ENCODE measurements at regions not wholly inside any gene's neighbourhood (a gene's known extent, or its start where the extent isn't known, plus 50 kb on each side); places are given as distances from the start of the nearest gene placed in this dataset.
A peak's percentile ranks its signal among the peaks of the same experiment; 100 is the strongest.

- TF ChIP-seq ZBTB33 (IDR thresholded peaks at IDR 0.05; ENCODE audit: extremely low read depth, insufficient replicate concordance, low read length), result no peak
- peak; percentile 37 to 62 (median 58); a peak in 5 of 6 replicates for TF ChIP-seq CTCF (IDR thresholded peaks at IDR 0.05 in 2 of 3, conservative IDR thresholded peaks at IDR 0.05 in 1 of 3; ENCODE audit: borderline replicate concordance in 1 of 3, insufficient read depth in 1 of 3, low read depth in 2 of 3, low read length in 2 of 3)
Observed at GRCh38 chr6:78308025-78308424, 559.3 kb upstream of the IRAK1BP1 start.
